Trophoblast cell (in vitro differentiated cells and primary cell): ENCODE measurements at regions not wholly inside any gene's neighbourhood (a gene's known extent, or its start where the extent isn't known, plus 50 kb on each side); places are given as distances from the start of the nearest gene placed in this dataset.

ENCODE experiments used
- DNase-seq, 2 donors: peaks; one replicate each; pipeline ENCODE4 v3.0.0-alpha.2; 2016
- H2AFZ ChIP-seq: 2 replicates; pipeline ENCODE4 v1.6.1; 2013; ENCODE audit warnings: low read length, moderate library complexity, mild to moderate bottlenecking; ENCODE audit not compliant: insufficient read depth, poor library complexity
- H2AK5ac ChIP-seq: 2 replicates; pipeline ENCODE4 v1.6.1; 2013; ENCODE audit warnings: mild to moderate bottlenecking, low read length
- H2BK120ac ChIP-seq: 2 replicates; pipeline ENCODE4 v1.6.1; 2013; ENCODE audit warnings: low read length, mild to moderate bottlenecking, moderate library complexity; ENCODE audit not compliant: insufficient read depth, poor library complexity
- H2BK12ac ChIP-seq: 2 replicates; pipeline ENCODE4 v1.6.1; 2013; ENCODE audit warnings: mild to moderate bottlenecking, low read length, moderate library complexity
- H2BK5ac ChIP-seq: 2 replicates; pipeline ENCODE4 v1.6.1; 2013; ENCODE audit warnings: low read length, low read depth, moderate library complexity, mild to moderate bottlenecking; ENCODE audit not compliant: poor library complexity
- H3K14ac ChIP-seq: 2 replicates; pipeline ENCODE4 v1.6.1; 2013; ENCODE audit warnings: mild to moderate bottlenecking, low read length
- H3K18ac ChIP-seq: 2 replicates; pipeline ENCODE4 v1.6.1; 2013; ENCODE audit warnings: mild to moderate bottlenecking, low read length
- H3K23ac ChIP-seq: 2 replicates; pipeline ENCODE4 v1.6.1; 2013; ENCODE audit warnings: low read length
- H3K27ac ChIP-seq: 2 replicates; pipeline ENCODE4 v1.5.1; 2013; ENCODE audit warnings: low read depth, mild to moderate bottlenecking, inconsistent platforms, low read length, moderate library complexity
- H3K27me3 ChIP-seq: 2 replicates; pipeline ENCODE4 v1.6.1; 2013; ENCODE audit warnings: inconsistent platforms, mild to moderate bottlenecking, low read length, moderate library complexity; ENCODE audit not compliant: insufficient read depth
- H3K36me3 ChIP-seq, 2 experiments: 1 replicate in 1 of 2; 2 replicates in 1 of 2; pipeline ENCODE4 v1.6.1; 2013; ENCODE audit warnings: low read length in 2 of 2, mild to moderate bottlenecking in 2 of 2, moderate library complexity in 1 of 2; ENCODE audit not compliant: insufficient read depth in 2 of 2, control insufficient read depth in 1 of 2
- H3K4ac ChIP-seq: 2 replicates; pipeline ENCODE4 v1.6.1; 2013; ENCODE audit warnings: low read depth, mild to moderate bottlenecking, low read length, moderate library complexity
- H3K4me1 ChIP-seq, 2 experiments: 1 replicate in 1 of 2; 2 replicates in 1 of 2; pipeline ENCODE4 v1.6.1; 2013; ENCODE audit warnings: low read length in 2 of 2, mild to moderate bottlenecking in 2 of 2, moderate library complexity in 1 of 2; ENCODE audit not compliant: insufficient read depth in 2 of 2, control insufficient read depth in 1 of 2
- H3K4me2 ChIP-seq: 2 replicates; pipeline ENCODE4 v1.6.1; 2013; ENCODE audit warnings: inconsistent platforms, mild to moderate bottlenecking, low read length, moderate library complexity
- H3K4me3 ChIP-seq: 2 replicates; pipeline ENCODE4 v1.5.1; 2013; ENCODE audit warnings: mild to moderate bottlenecking, low read depth, low read length, inconsistent platforms
- H3K79me1 ChIP-seq: one replicate; pipeline ENCODE4 v1.6.1; 2013; ENCODE audit warnings: low read length
- H3K79me2 ChIP-seq: 2 replicates; pipeline ENCODE4 v1.6.1; 2013; ENCODE audit warnings: low read length, mild to moderate bottlenecking; ENCODE audit not compliant: control insufficient read depth, insufficient read depth, poor library complexity
- H3K9ac ChIP-seq: 2 replicates; pipeline ENCODE4 v1.6.1; 2013; ENCODE audit warnings: mild to moderate bottlenecking, low read length
- H3K9me3 ChIP-seq: 2 replicates; pipeline ENCODE4 v1.6.1; 2013; ENCODE audit warnings: low read depth, mild to moderate bottlenecking, control low read depth, inconsistent platforms, low read length; ENCODE audit not compliant: insufficient read depth
- H4K12ac ChIP-seq: 2 replicates; pipeline ENCODE4 v1.6.1; 2013; ENCODE audit warnings: low read depth, mild to moderate bottlenecking, low read length, moderate library complexity
- H4K8ac ChIP-seq: 2 replicates; pipeline ENCODE4 v1.6.1; 2013; ENCODE audit warnings: low read depth, mild to moderate bottlenecking, low read length, moderate library complexity
- H4K91ac ChIP-seq: one replicate; pipeline ENCODE4 v1.6.1; 2013; ENCODE audit warnings: low read depth, mild to moderate bottlenecking, low read length, moderate library complexity
- WGBS: extraction: QIAGEN DNeasy Blood & Tissue Kit; methylation state at CpG from one replicate; pipeline ENCODE4 v1.1.7; 2013; ENCODE audit warnings: missing lambda C conversion rate; ENCODE audit not compliant: insufficient read length, insufficient coverage; ENCODE audit errors: extremely low coverage; 5-methylcytosine and 5-hydroxymethylcytosine counted together

GRCh38 chr9:106678273-106678672 is 184.7 kb upstream of the ZNF462 start:
- no peaks in the 10 kb centered on the region for H3K27me3 ChIP-seq
- no peak overlapping the region for H4K12ac ChIP-seq
- H3K9me3 ChIP-seq, result no peaks in the 10 kb centered on the region
- peaks cover 0 to 7% of the 10 kb centered on the region in 2 experiments for H3K4me1 ChIP-seq
- H4K91ac ChIP-seq, result no peak overlapping the region
- H3K4ac ChIP-seq, result no peak overlapping the region
- H3K9ac ChIP-seq, result no peak overlapping the region
- H2BK5ac ChIP-seq, result no peak overlapping the region
- H3K23ac ChIP-seq, result no peak overlapping the region
- H3K14ac ChIP-seq, result no peak overlapping the region
- no peak overlapping the region for H3K4me3 ChIP-seq
- no peak overlapping the region for H2BK12ac ChIP-seq
- no peaks in the 10 kb centered on the region for H3K36me3 ChIP-seq
- H3K27ac ChIP-seq, result no peak overlapping the region
- H3K18ac ChIP-seq, result no peak overlapping the region
- no peak overlapping the region for H3K4me2 ChIP-seq
- peaks cover 2% of the 10 kb centered on the region for H3K79me1 ChIP-seq
- no peak overlapping the region for H4K8ac ChIP-seq
- H2BK120ac ChIP-seq, result no peak overlapping the region
- DNase-seq, result no peak
- no peaks in the 10 kb centered on the region for H3K79me2 ChIP-seq
- no peak overlapping the region for H2AK5ac ChIP-seq
- no peak overlapping the region for H2AFZ ChIP-seq

DNA sequence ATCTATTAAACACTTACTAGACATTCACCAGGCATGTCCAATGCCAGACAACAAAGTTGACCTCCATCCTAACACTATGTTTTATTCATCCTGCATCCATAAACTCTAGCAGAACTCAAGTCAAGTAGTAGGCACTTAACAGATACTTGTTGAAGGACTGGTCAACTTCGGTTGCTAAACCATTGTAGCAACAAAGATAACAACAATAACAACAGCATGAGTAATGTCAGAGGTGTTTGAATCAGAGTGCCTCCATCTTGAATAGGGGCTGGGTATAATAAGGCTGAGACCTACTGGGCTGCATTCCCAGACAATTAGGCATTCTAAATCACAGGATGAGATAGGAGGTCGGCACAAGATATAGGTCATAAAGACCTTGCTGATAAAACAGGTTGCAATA is 180.5 kb upstream of the ZNF462 start:
- Histone ChIP-seq H3K14ac (no peak overlapping the region), H3K9me3 (no peaks in the 10 kb centered on the region), H2BK5ac (no peak overlapping the region), H3K4me1 (peaks cover 0 to 7% of the 10 kb centered on the region in 2 experiments), H3K36me3 (no peaks in the 10 kb centered on the region), H3K23ac (no peak overlapping the region), H3K79me1 (peaks cover 5% of the 10 kb centered on the region), H3K9ac (no peak overlapping the region), H2AK5ac (no peak overlapping the region), H3K4me2 (no peak overlapping the region), H2BK12ac (no peak overlapping the region), H4K12ac (no peak overlapping the region), H3K79me2 (no peaks in the 10 kb centered on the region), H3K4ac (no peak overlapping the region), H3K4me3 (no peak overlapping the region), H4K8ac (no peak overlapping the region), H3K27ac (peak overlapping the region; percentile 10), H3K27me3 (no peaks in the 10 kb centered on the region), H3K18ac (no peak overlapping the region), H4K91ac (no peak overlapping the region), H2AFZ (no peak overlapping the region), H2BK120ac (no peak overlapping the region)
- WGBS, result no CpG with 5 or more reads among the region's 2 CpGs
- DNase-seq, result peak; percentile 81 to 95

GRCh38 chr9:106683454-106683853 is 179.5 kb upstream of the ZNF462 start:
- no peak overlapping the region for H3K27ac ChIP-seq
- H3K79me2 ChIP-seq, result no peaks in the 10 kb centered on the region
- H3K23ac ChIP-seq, result no peak overlapping the region
- H4K12ac ChIP-seq, result no peak overlapping the region
- H3K4me2 ChIP-seq, result no peak overlapping the region
- no peak overlapping the region for H2BK5ac ChIP-seq
- no peak overlapping the region for H3K9ac ChIP-seq
- H3K9me3 ChIP-seq, result no peaks in the 10 kb centered on the region
- H3K4ac ChIP-seq, result no peak overlapping the region
- peak overlapping the region; percentile 78 for H2BK120ac ChIP-seq
- H3K27me3 ChIP-seq, result no peaks in the 10 kb centered on the region
- H3K36me3 ChIP-seq, result no peaks in the 10 kb centered on the region
- peak overlapping the region; percentile 42 for H4K91ac ChIP-seq
- H3K4me1 ChIP-seq, result peaks cover 0 to 7% of the 10 kb centered on the region in 2 experiments
- no peak overlapping the region for H3K4me3 ChIP-seq
- peaks cover 9% of the 10 kb centered on the region for H3K79me1 ChIP-seq
- no peak overlapping the region for H2AK5ac ChIP-seq
- H3K14ac ChIP-seq, result peak overlapping the region; percentile 37
- no peak overlapping the region for H4K8ac ChIP-seq
- H3K18ac ChIP-seq, result no peak overlapping the region
- peak overlapping the region; percentile 15 for H2BK12ac ChIP-seq
- DNase-seq, result no peak
- H2AFZ ChIP-seq, result no peak overlapping the region

GRCh38 chr9:106684940-106685695 is 177.8 kb upstream of the ZNF462 start:
- Histone ChIP-seq H3K27ac (no peak overlapping the region), H2AFZ (no peak overlapping the region), H3K18ac (no peak overlapping the region), H2BK120ac (peak overlapping the region; percentile 85), H3K23ac (no peak overlapping the region), H2AK5ac (peak overlapping the region; percentile 71), H4K91ac (peak overlapping the region; percentile 61), H4K8ac (peak overlapping the region; percentile 43), H3K79me2 (no peaks in the 10 kb centered on the region), H3K27me3 (no peaks in the 10 kb centered on the region), H3K4me1 (peaks cover 0 to 7% of the 10 kb centered on the region in 2 experiments), H3K4ac (no peak overlapping the region), H2BK5ac (no peak overlapping the region), H4K12ac (no peak overlapping the region), H3K36me3 (no peaks in the 10 kb centered on the region), H3K4me3 (no peak overlapping the region), H2BK12ac (peak overlapping the region; percentile 96), H3K9me3 (no peaks in the 10 kb centered on the region), H3K79me1 (peaks cover 11% of the 10 kb centered on the region), H3K14ac (peak overlapping the region; percentile 44), H3K4me2 (no peak overlapping the region), H3K9ac (no peak overlapping the region)
- DNase-seq, result no peak
- WGBS, result no CpG with 5 or more reads among the region's 11 CpGs
